NCI-H345 (cell line): ENCODE measurements at regions not wholly inside any gene's neighbourhood (a gene's known extent, or its start where the extent isn't known, plus 50 kb on each side); places are given as distances from the start of the nearest gene placed in this dataset.
A peak's percentile ranks its signal among the peaks of the same experiment; 100 is the strongest.

Source experiments
- DNase-seq: peaks from one replicate; lab custom pipeline; 2025; lab: John Stamatoyannopoulos, UW

- DNase-seq, result no peak
These were observed 1287.1 kb downstream of the TMEM121 start for GRCh38 chr14:106813477-106813823.

- DNase-seq, result no peak
These were observed 1293.7 kb downstream of the TMEM121 start for GRCh38 chr14:106820119-106820518.

- DNase-seq, result no peak
These were observed 1294.7 kb downstream of the TMEM121 start for GRCh38 chr14:106821119-106821518.

- DNase-seq, result no peak
These were observed 1296.5 kb downstream of the TMEM121 start for GRCh38 chr14:106822905-106823304.

- DNase-seq, result no peak
These were observed 1297.2 kb downstream of the TMEM121 start for GRCh38 chr14:106823552-106823951.

GRCh38 chr14:106826833-106827369, 1300.5 kb downstream of the TMEM121 start:
- DNase-seq, result no peak

GRCh38 chr14:106831322-106831720, 1304.9 kb downstream of the TMEM121 start:
- DNase-seq, result no peak

- peak; percentile 40 for DNase-seq
These were observed 1311.5 kb downstream of the TMEM121 start for GRCh38 chr14:106837870-106838269.

GRCh38 chr14:106838991-106839769, 1312.8 kb downstream of the TMEM121 start:
- no peak for DNase-seq

GRCh38 chr14:106840258-106840657, 1313.9 kb downstream of the TMEM121 start:
- DNase-seq, result peak; percentile 18

GRCh38 chr14:106840991-106841390, 1314.6 kb downstream of the TMEM121 start:
- DNase-seq, result no peak

- DNase-seq, result no peak
These were observed 1315.3 kb downstream of the TMEM121 start for GRCh38 chr14:106841701-106842100.

- DNase-seq, result no peak
These were observed 1316.3 kb downstream of the TMEM121 start for GRCh38 chr14:106842687-106843086.

- peak; percentile 32 for DNase-seq
These were observed 1317.0 kb downstream of the TMEM121 start for GRCh38 chr14:106843386-106843785.

GRCh38 chr14:106843951-106844483, 1317.6 kb downstream of the TMEM121 start:
- DNase-seq, result peak; percentile 36

GRCh38 chr14:106844608-106845285, 1318.4 kb downstream of the TMEM121 start:
- peak; percentile 43 for DNase-seq

GRCh38 chr14:106845286-106846087, 1319.1 kb downstream of the TMEM121 start:
- DNase-seq, result peak; percentile 69

GRCh38 chr14:106846218-106846617, 1319.8 kb downstream of the TMEM121 start:
- DNase-seq, result no peak

- DNase-seq, result peak; percentile 41
These were observed 1322.1 kb downstream of the TMEM121 start for GRCh38 chr14:106848330-106849121.

- DNase-seq, result peak; percentile 84
These were observed 1324.8 kb downstream of the TMEM121 start for GRCh38 chr14:106850913-106851825.
